K562 (cell line): ENCODE measurements at regions not wholly inside any gene's neighbourhood (a gene's known extent, or its start where the extent isn't known, plus 50 kb on each side); places are given as distances from the start of the nearest gene placed in this dataset.
A peak's percentile ranks its signal among the peaks of the same experiment; 100 is the strongest.

ENCODE experiments used
- ATAC-seq: fragments of 200-7000 bp; cut with Tn5 transposase; 3 replicates; pipeline ENCODE4 v1.9.1; 2020; ENCODE audit warnings: moderate library complexity
- BruUV-seq: library from RNA; stranded (reverse); fragments of 400-500 nt; replicated peaks from 2 replicates; lab custom pipeline; 2021; lab: Mats Ljungman, UMichigan
- CTCF ChIA-PET: fragments of 300-600 bp; formaldehyde crosslinking; extraction: SDS; loops from one replicate; lab custom pipeline; 2021; ENCODE audit warnings: low intra/inter-chr PET ratio; lab: Yijun Ruan, JAX
- POLR2A ChIA-PET: fragments of 300-600, 350-650 bp; sonication (Branson Sonifier 250); formaldehyde crosslinking; extraction: SDS; loops from one replicate; lab custom pipeline; 2021; ENCODE audit warnings: antibody characterized with exemption, inconsistent platforms; lab: Yijun Ruan, JAX
- DNase-seq, 4 experiments: peaks; one replicate each; pipeline versions ENCODE4 v3.0.0 to v3.0.0-alpha.2; 2011 to 2018; ENCODE audit warnings: low spot score in 3 of 4, mixed read lengths in 3 of 4; ENCODE audit errors: extremely low read depth in 1 of 4
- FAIRE-seq: peaks from 2 replicates; lab custom pipeline; 2011; peaks lifted over from hg19 to GRCh38; lab: Jason Lieb, UNC
- H2AFZ ChIP-seq: 2 replicates; pipeline ENCODE4 v1.6.0; 2011; ENCODE audit warnings: low read depth, low read length, control low read depth, inconsistent platforms
- H3K27ac ChIP-seq: fragments of 200-600 bp; 3 replicates; pipeline ENCODE4 v1.8.0; 2011; ENCODE audit warnings: low read depth, mild to moderate bottlenecking, control low read depth, inconsistent platforms, low read length, moderate library complexity, mixed read lengths; ENCODE audit errors: extremely low read depth
- H3K27me3 ChIP-seq, 2 experiments: fragments of 300-600 bp in 1 of 2; 2 replicates in 1 of 2; 3 replicates in 1 of 2; pipeline versions ENCODE4 v1.6.0 to v1.8.0; 2011; ENCODE audit warnings: inconsistent platforms in 2 of 2, low read length in 2 of 2, mild to moderate bottlenecking in 1 of 2, mixed read lengths in 1 of 2, moderate library complexity in 1 of 2; ENCODE audit not compliant: control insufficient read depth in 2 of 2, insufficient read depth in 2 of 2
- H3K36me3 ChIP-seq: fragments of 300-600 bp; 3 replicates; pipeline ENCODE4 v1.8.0; 2011; ENCODE audit warnings: mild to moderate bottlenecking, low read length, inconsistent platforms; ENCODE audit not compliant: control insufficient read depth, insufficient read depth
- H3K4me1 ChIP-seq, 2 experiments: fragments of 200-600 bp in 1 of 2; replicated peaks in 1 of 2; 2 replicates in 1 of 2; 3 replicates in 1 of 2; pipeline versions ENCODE4 v1.5.1 to v1.8.0; 2011; ENCODE audit warnings: inconsistent platforms in 2 of 2, low read length in 2 of 2, mild to moderate bottlenecking in 1 of 2, mixed read lengths in 1 of 2, moderate library complexity in 1 of 2; ENCODE audit not compliant: control insufficient read depth in 2 of 2, insufficient read depth in 2 of 2
- H3K4me2 ChIP-seq: 2 replicates; pipeline ENCODE4 v1.6.1; 2011; ENCODE audit warnings: low read length, control low read depth, inconsistent platforms, mixed read lengths; ENCODE audit not compliant: insufficient read depth
- H3K4me3 ChIP-seq: fragments of 200-600 bp; sonication (generic), shearing (Covaris generic); 2 replicates; pipeline ENCODE4 v1.5.1; 2016; ENCODE audit warnings: control low read depth, inconsistent platforms
- H3K79me2 ChIP-seq: fragments of 200-600 bp; 3 replicates; pipeline ENCODE4 v1.8.0; 2011; ENCODE audit warnings: low read length, inconsistent platforms; ENCODE audit not compliant: control insufficient read depth, insufficient read depth
- H3K9ac ChIP-seq, 2 experiments: 2 replicates each; pipeline versions ENCODE4 v1.6.0 to v1.6.1; 2011; ENCODE audit warnings: low read depth in 2 of 2, low read length in 2 of 2, control low read depth in 1 of 2, inconsistent platforms in 1 of 2, mild to moderate bottlenecking in 1 of 2, mixed read lengths in 1 of 2; ENCODE audit not compliant: insufficient read depth in 1 of 2
- H3K9me1 ChIP-seq: one replicate; pipeline ENCODE4 v1.6.0; 2011; ENCODE audit warnings: inconsistent platforms, mild to moderate bottlenecking, low read length, moderate library complexity; ENCODE audit not compliant: control insufficient read depth, insufficient read depth
- H3K9me3 ChIP-seq: replicated peaks from 2 replicates; pipeline ENCODE4 v1.5.1; 2011; ENCODE audit warnings: low read depth, low read length, inconsistent platforms; ENCODE audit not compliant: control insufficient read depth, insufficient read depth
- H4K20me1 ChIP-seq: replicated peaks from 2 replicates; pipeline ENCODE4 v1.6.1; 2011; ENCODE audit warnings: low read length, inconsistent platforms, mixed read lengths; ENCODE audit not compliant: control insufficient read depth, insufficient read depth
- CXXC5 ChIP-seq: fragments of 250-450 bp; sonication (Bioruptor Pico); IDR thresholded peaks from 2 replicates; pipeline ENCODE4 v1.8.0; 2022; ENCODE audit warnings: inconsistent platforms, mild to moderate bottlenecking, moderate library complexity
- EGR1 ChIP-seq: fragments of 450-650 bp; conservative IDR thresholded peaks from 2 replicates; pipeline ENCODE4 v1.6.1; 2017; ENCODE audit warnings: mild to moderate bottlenecking
- MYNN ChIP-seq, 2 experiments: sonication (generic); formaldehyde crosslinking in 1 of 2; IDR thresholded peaks; 2 replicates each; pipeline versions ENCODE4 v1.5.0 to v1.6.1; 2016 to 2020; ENCODE audit warnings: antibody characterized with exemption in 1 of 2, missing genetic modification reagents in 1 of 2
- NCOR1 ChIP-seq: fragments of 450-650 bp; IDR thresholded peaks from 2 replicates; pipeline ENCODE4 v1.6.1; 2016; ENCODE audit warnings: mild to moderate bottlenecking, moderate library complexity
- PKNOX1 ChIP-seq: fragments of 450-650 bp; IDR thresholded peaks from 2 replicates; pipeline ENCODE4 v1.6.1; 2016
- SMARCB1 ChIP-seq: IDR thresholded peaks from 2 replicates; pipeline ENCODE4 v1.6.1; 2011; ENCODE audit warnings: improper control_type of control experiment, low read depth; ENCODE audit not compliant: insufficient read length
- WGBS: fragments of 100-300 bp; shearing (Covaris generic); methylation state at CpG from one replicate; pipeline ENCODE4 v1.1.6; 2016; ENCODE audit warnings: low coverage, mixed read lengths; ENCODE audit not compliant: insufficient coverage; ENCODE audit errors: missing lambda C conversion rate; 5-methylcytosine and 5-hydroxymethylcytosine counted together
- in situ Hi-C: fragments of 300-500 bp; cut with MboI; formaldehyde crosslinking; loops from 4 replicates; pipeline ENCODE4 v1.15.0; 2018; ENCODE audit warnings: inconsistent platforms, mixed read lengths
- intact Hi-C: fragments of 100-400 bp; cut with micrococcal nuclease; formaldehyde crosslinking; loops from 2 replicates; pipeline ENCODE4 v1.14.2; 2022

- CTCF ChIA-PET = no interaction called here
- no peak for FAIRE-seq
- POLR2A ChIA-PET = interaction anchor here (0.6 to 1.2 kb wide), 3 partner anchors 19 to 64 kb away, joined by 3 to 5 read pairs (median 4); no protein-coding TSS in a partner anchor
- TF ChIP-seq CXXC5 (CRISPR knock-in tag) = 0 out of 2 replicates have a peak, but pooled peaks have one; percentile 11
- TF ChIP-seq SMARCB1 = no peak
- 0 out of 2 replicates have a peak, but pooled peaks have one; percentile 6 for TF ChIP-seq PKNOX1
- TF ChIP-seq EGR1 = peak; percentile 61
- TF ChIP-seq MYNN (IDR thresholded peaks at IDR 0.05) = 0 out of 2 replicates have a peak, but pooled peaks have one; percentile 40
- no peak for TF ChIP-seq MYNN (CRISPR knock-in tag; IDR thresholded peaks at IDR 0.05)
- no peak for TF ChIP-seq NCOR1
- TF ChIP-seq, all 486 proteins: peak for 4
- Histone ChIP-seq H4K20me1 (no peaks in the 10 kb centered on the region; the same call in 1 of the 2 replicates), H2AFZ (no peak overlapping the region), H3K9me1 (no peaks in the 10 kb centered on the region), H3K79me2 (no peaks in the 10 kb centered on the region), H3K9me3 (no peaks in the 10 kb centered on the region), H3K36me3 (no peaks in the 10 kb centered on the region), H3K9ac (peak overlapping the region in 1 of 2 experiments; percentile 53; a peak in 1 of 4 replicates), H3K4me1 (peaks cover 28 to 42% of the 10 kb centered on the region in 2 experiments; a peak in 3 of 5 replicates), H3K27me3 (no peaks in the 10 kb centered on the region), H3K27ac (no peak overlapping the region), H3K4me2 (no peak overlapping the region), H3K4me3 (no peak overlapping the region)
- WGBS = 15% methylated on average over 12 of the region's 12 CpGs
- no TSS peak for BruUV-seq
- DNase-seq = no peak
- ATAC-seq = no peak
- intact Hi-C loops (loop anchor here (5.0 to 10.0 kb wide), 2 partner anchors 185 to 458 kb away; no protein-coding TSS in a partner anchor), in situ Hi-C loops (loop anchor here (5.0 kb wide), 1 partner anchor 77 kb away; no protein-coding TSS in a partner anchor)
Observed at GRCh38 chr6:90399970-90400369, 103.3 kb upstream of the BACH2 start.
